ENCODE measurements at regions not wholly inside any gene's neighbourhood (a gene's known extent, or its start where the extent isn't known, plus 50 kb on each side); places are given as distances from the start of the nearest gene placed in this dataset.
"Not testable (repeated sequence)": the region's sequence is repeated elsewhere in the genome, so short reads cannot be mapped to it uniquely, and the experiment has no call there.

- DNase-seq, result no peak
These were observed 249.9 kb upstream of the DNAJC19 start for GRCh38 chr3:181239441-181239840.

- DNase-seq, result no peak
These were observed 240.7 kb upstream of the DNAJC19 start for GRCh38 chr3:181230258-181230657.

- no peak for DNase-seq
These were observed 223.8 kb upstream of the DNAJC19 start for GRCh38 chr3:181213347-181213746.

- DNase-seq, result no peak
These were observed 222.7 kb upstream of the DNAJC19 start for GRCh38 chr3:181212271-181212670.

- no peak for DNase-seq
These were observed 220.7 kb upstream of the DNAJC19 start for GRCh38 chr3:181210275-181210674.

- DNase-seq, result no peak
These were observed 200.0 kb upstream of the DNAJC19 start for GRCh38 chr3:181189556-181189955.

- no peak for DNase-seq
These were observed 194.2 kb upstream of the DNAJC19 start for GRCh38 chr3:181183764-181184163.

- not testable (repeated sequence) for DNase-seq
These were observed 193.5 kb upstream of the DNAJC19 start for GRCh38 chr3:181183057-181183456.

GRCh38 chr3:181178991-181179390, 189.5 kb upstream of the DNAJC19 start:
- no peak for DNase-seq

- peak; percentile 22 for DNase-seq
These were observed 187.1 kb upstream of the DNAJC19 start for GRCh38 chr3:181176601-181177000.

GRCh38 chr3:181174676-181175233, 185.2 kb upstream of the DNAJC19 start:
- DNase-seq, result no peak

GRCh38 chr3:181174022-181174421, 184.5 kb upstream of the DNAJC19 start:
- DNase-seq, result no peak

GRCh38 chr3:181173227-181173626, 183.7 kb upstream of the DNAJC19 start:
- no peak for DNase-seq

GRCh38 chr3:181134873-181135272, 145.3 kb upstream of the DNAJC19 start:
- DNase-seq, result no peak

- DNase-seq, result no peak
These were observed 144.3 kb upstream of the DNAJC19 start for GRCh38 chr3:181133832-181134231.

GRCh38 chr3:181105646-181106045, 116.1 kb upstream of the DNAJC19 start:
- no peak for DNase-seq

- no peak for DNase-seq
These were observed 114.1 kb upstream of the DNAJC19 start for GRCh38 chr3:181103605-181104004.

- DNase-seq, result no peak
These were observed 96.5 kb upstream of the DNAJC19 start for GRCh38 chr3:181086011-181086410.

GRCh38 chr3:181081930-181082329, 92.4 kb upstream of the DNAJC19 start:
- DNase-seq, result no peak

GRCh38 chr3:181076558-181076957, 87.0 kb upstream of the DNAJC19 start:
- no peak for DNase-seq

- no peak for DNase-seq
These were observed 85.6 kb upstream of the DNAJC19 start for GRCh38 chr3:181075098-181075497.

GRCh38 chr3:181066143-181067087, 76.9 kb upstream of the DNAJC19 start:
- no peak for DNase-seq

- no peak for DNase-seq
These were observed 66.7 kb upstream of the DNAJC19 start for GRCh38 chr3:181056136-181056732.

- DNase-seq, result no peak
These were observed 65.0 kb upstream of the DNAJC19 start for GRCh38 chr3:181054538-181054937.
